ENCODE measurements at regions not wholly inside any gene's neighbourhood (a gene's known extent, or its start where the extent isn't known, plus 50 kb on each side); places are given as distances from the start of the nearest gene placed in this dataset.
A peak's percentile ranks its signal among the peaks of the same experiment; 100 is the strongest.

GRCh38 chr6:105954148-105954547, 132.0 kb upstream of the PRDM1 start:
- DNase-seq: no peak

GRCh38 chr6:105952772-105953690, 133.1 kb upstream of the PRDM1 start:
- DNase-seq: no peak

GRCh38 chr6:105952326-105952725, 133.8 kb upstream of the PRDM1 start:
- no peak for DNase-seq

- no peak for DNase-seq
Observed at GRCh38 chr6:105951322-105951721, 134.8 kb upstream of the PRDM1 start.

GRCh38 chr6:105949869-105950268, 136.3 kb upstream of the PRDM1 start:
- DNase-seq: no peak

- DNase-seq: no peak
Observed at GRCh38 chr6:105943514-105943913, 142.6 kb upstream of the PRDM1 start.

GRCh38 chr6:105941621-105942412, 144.3 kb upstream of the PRDM1 start:
- DNase-seq: no peak

- no peak for DNase-seq
Observed at GRCh38 chr6:105940990-105941389, 145.1 kb upstream of the PRDM1 start.

- DNase-seq: no peak
Observed at GRCh38 chr6:105936972-105937371, 149.2 kb upstream of the PRDM1 start.

- DNase-seq: no peak
Observed at GRCh38 chr6:105935416-105935815, 150.7 kb upstream of the PRDM1 start.

- DNase-seq: no peak
Observed at GRCh38 chr6:105934708-105935107, 151.4 kb upstream of the PRDM1 start.

GRCh38 chr6:105932440-105932839, 153.7 kb upstream of the PRDM1 start:
- DNase-seq: no peak

- no peak for DNase-seq
Observed at GRCh38 chr6:105929626-105930025, 156.5 kb upstream of the PRDM1 start.

GRCh38 chr6:105926318-105926717, 159.8 kb upstream of the PRDM1 start:
- peak; percentile 16 for DNase-seq

GRCh38 chr6:105925706-105926105, 160.4 kb upstream of the PRDM1 start:
- no peak for DNase-seq

- no peak for DNase-seq
Observed at GRCh38 chr6:105921781-105922180, 164.4 kb upstream of the PRDM1 start.

- DNase-seq: no peak
Observed at GRCh38 chr6:105920071-105920470, 166.1 kb upstream of the PRDM1 start.

- DNase-seq: no peak
Observed at GRCh38 chr6:105917038-105917695, 169.0 kb upstream of the PRDM1 start.

GRCh38 chr6:105911106-105911629, 175.0 kb upstream of the PRDM1 start:
- DNase-seq: peak; percentile 36

GRCh38 chr6:105909106-105909505, 177.0 kb upstream of the PRDM1 start:
- DNase-seq: no peak

- DNase-seq: no peak
Observed at GRCh38 chr6:105907991-105908390, 178.1 kb upstream of the PRDM1 start.

- no peak for DNase-seq
Observed at GRCh38 chr6:105907301-105907700, 178.8 kb upstream of the PRDM1 start.

- peak; percentile 59 for DNase-seq
Observed at GRCh38 chr6:105902401-105903031, 183.6 kb upstream of the PRDM1 start.

All from DMS 273 treated with DMSO at 0.1 percent for 48 hours (cell line).